SK-N-SH (cell line): ENCODE measurements at regions not wholly inside any gene's neighbourhood (a gene's known extent, or its start where the extent isn't known, plus 50 kb on each side); places are given as distances from the start of the nearest gene placed in this dataset.

ENCODE experiments used
- CTCF ChIA-PET: fragments of 300-600, 350-600 bp; formaldehyde crosslinking; extraction: SDS; loops from one replicate; lab custom pipeline; 2021; lab: Yijun Ruan, JAX
- POLR2A ChIA-PET: fragments of 350-600 bp; sonication (Branson Sonifier 250); formaldehyde crosslinking; extraction: SDS; loops from one replicate; lab custom pipeline; 2020; ENCODE audit warnings: antibody characterized with exemption, inconsistent platforms; lab: Yijun Ruan, JAX
- DNase-seq: peaks from one replicate; pipeline ENCODE4 v3.0.0; 2012
- H2AFZ ChIP-seq: fragments of 200-600 bp; sonication (generic); 2 replicates; pipeline ENCODE4 v1.8.1; 2016; ENCODE audit warnings: antibody characterized with exemption, mild to moderate bottlenecking, low read depth
- H3F3A ChIP-seq: fragments of 200-600 bp; sonication (generic); replicated peaks from 2 replicates; pipeline ENCODE3; 2016; ENCODE audit warnings: antibody characterized with exemption, mild to moderate bottlenecking; ENCODE audit not compliant: insufficient read depth
- H3K27ac ChIP-seq, 2 experiments: fragments of 200-500 bp in 1 of 2; fragments of 200-600 bp in 1 of 2; sonication (Bioruptor generic) in 1 of 2; sonication (generic), shearing (Covaris generic) in 1 of 2; 2 replicates each; pipeline versions ENCODE4 v1.5.1 to v1.6.1; 2014 to 2016; ENCODE audit warnings: low read depth in 2 of 2, inconsistent platforms in 1 of 2, low read length in 1 of 2, mild to moderate bottlenecking in 1 of 2, mixed read lengths in 1 of 2
- H3K27me3 ChIP-seq: fragments of 200-600 bp; sonication (generic), shearing (Covaris generic); 2 replicates; pipeline ENCODE4 v1.6.1; 2016; ENCODE audit warnings: mixed run types; ENCODE audit not compliant: insufficient read depth
- H3K36me3 ChIP-seq, 2 experiments: fragments of 200-500 bp in 1 of 2; fragments of 200-600 bp in 1 of 2; sonication (Bioruptor generic) in 1 of 2; sonication (generic) in 1 of 2; replicated peaks in 1 of 2; 2 replicates each; pipeline versions ENCODE3 to v1.5.1; 2014 to 2016; ENCODE audit warnings: low read length in 1 of 2, mild to moderate bottlenecking in 1 of 2; ENCODE audit not compliant: insufficient read depth in 2 of 2, control insufficient read depth in 1 of 2
- H3K4me1 ChIP-seq, 2 experiments: fragments of 200-500 bp in 1 of 2; fragments of 200-600 bp in 1 of 2; sonication (Bioruptor generic) in 1 of 2; sonication (generic), shearing (Covaris generic) in 1 of 2; 2 replicates each; pipeline versions ENCODE4 v1.5.1 to v1.6.1; 2014 to 2016; ENCODE audit warnings: low read depth in 1 of 2, low read length in 1 of 2, mixed run types in 1 of 2; ENCODE audit not compliant: insufficient read depth in 2 of 2, control insufficient read depth in 1 of 2
- H3K4me2 ChIP-seq: fragments of 200-600 bp; sonication (generic), shearing (Covaris generic); 2 replicates; pipeline ENCODE4 v1.6.1; 2017; ENCODE audit warnings: mixed run types
- H3K4me3 ChIP-seq, 2 experiments: fragments of 200-500 bp in 1 of 2; fragments of 200-600 bp in 1 of 2; sonication (Bioruptor generic) in 1 of 2; sonication (generic), shearing (Covaris generic) in 1 of 2; 2 replicates each; pipeline versions ENCODE4 v1.5.1 to v1.8.1; 2014 to 2016; ENCODE audit warnings: low read depth in 2 of 2, inconsistent platforms in 1 of 2, low read length in 1 of 2, mild to moderate bottlenecking in 1 of 2, mixed read lengths in 1 of 2, moderate library complexity in 1 of 2
- H3K79me2 ChIP-seq: fragments of 200-600 bp; sonication (generic); 2 replicates; pipeline ENCODE4 v1.8.1; 2017; ENCODE audit warnings: mild to moderate bottlenecking; ENCODE audit not compliant: insufficient read depth
- H3K9ac ChIP-seq: fragments of 200-600 bp; sonication (generic); 2 replicates; pipeline ENCODE4 v1.6.1; 2017; ENCODE audit warnings: mixed run types
- H3K9me2 ChIP-seq: fragments of 200-600 bp; sonication (generic); 2 replicates; pipeline ENCODE4 v1.6.1; 2017; ENCODE audit warnings: mixed run types
- H3K9me3 ChIP-seq: fragments of 200-600 bp; sonication (generic); 2 replicates; pipeline ENCODE4 v1.6.1; 2017; ENCODE audit warnings: mixed run types, mild to moderate bottlenecking, moderate library complexity
- H4K20me1 ChIP-seq: fragments of 200-600 bp; sonication (generic); 2 replicates; pipeline ENCODE4 v1.6.1; 2017; ENCODE audit warnings: mild to moderate bottlenecking, mixed run types; ENCODE audit not compliant: insufficient read depth
- CTCF ChIP-seq: fragments of 200-600 bp; sonication (generic); IDR thresholded peaks from 2 replicates; pipeline ENCODE4 v1.6.1; 2017; ENCODE audit warnings: antibody characterized with exemption, mild to moderate bottlenecking, moderate library complexity
- ELF1 ChIP-seq: IDR thresholded peaks from 2 replicates; pipeline ENCODE4 v1.4.0; 2012
- FOXJ3 ChIP-seq: sonication (generic); formaldehyde crosslinking; IDR thresholded peaks from 2 replicates; pipeline ENCODE4 v1.5.1; 2020; ENCODE audit warnings: mild to moderate bottlenecking, missing genetic modification reagents
- FOXM1 ChIP-seq: IDR thresholded peaks from 2 replicates; pipeline ENCODE4 v1.4.0; 2012; ENCODE audit warnings: low read depth, mild to moderate bottlenecking
- GATA2 ChIP-seq: sonication (generic); formaldehyde crosslinking; IDR thresholded peaks from 2 replicates; pipeline ENCODE4 v1.5.0; 2020; ENCODE audit warnings: mild to moderate bottlenecking, missing genetic modification reagents
- JUND ChIP-seq: IDR thresholded peaks from 2 replicates; pipeline ENCODE4 v1.4.0; 2012
- MAX ChIP-seq: IDR thresholded peaks from 2 replicates; pipeline ENCODE4 v1.4.0; 2012; ENCODE audit warnings: low read depth
- MXI1 ChIP-seq: IDR thresholded peaks from 2 replicates; pipeline ENCODE4 v1.6.1; 2012; ENCODE audit warnings: mild to moderate bottlenecking, low read depth, low read length, improper control_type of control experiment
- NRF1 ChIP-seq: IDR thresholded peaks from 2 replicates; pipeline ENCODE4 v1.6.1; 2012; ENCODE audit warnings: low read depth, mild to moderate bottlenecking, low read length
- PBX3 ChIP-seq: IDR thresholded peaks from 2 replicates; pipeline ENCODE4; 2012
- POLR2AphosphoS5 ChIP-seq: IDR thresholded peaks from 2 replicates; pipeline ENCODE4 v1.6.1; 2012; ENCODE audit warnings: low read depth, low read length
- RFX5 ChIP-seq: IDR thresholded peaks from 2 replicates; pipeline ENCODE4 v1.6.1; 2012; ENCODE audit warnings: mild to moderate bottlenecking, improper control_type of control experiment, low read length
- SIN3A ChIP-seq: IDR thresholded peaks from 2 replicates; pipeline ENCODE4 v1.6.1; 2012; ENCODE audit warnings: low read depth, mild to moderate bottlenecking, low read length, moderate library complexity, borderline replicate concordance
- SMC3 ChIP-seq: IDR thresholded peaks from 2 replicates; pipeline ENCODE4 v1.6.1; 2012; ENCODE audit warnings: low read depth, low read length, improper control_type of control experiment
- TEAD4 ChIP-seq: IDR thresholded peaks from 2 replicates; pipeline ENCODE4 v1.4.0; 2012; ENCODE audit warnings: mild to moderate bottlenecking, borderline replicate concordance; ENCODE audit not compliant: insufficient read depth
- USF2 ChIP-seq: fragments of 150-350 bp; IDR thresholded peaks from 2 replicates; pipeline ENCODE4 v1.6.1; 2017; ENCODE audit warnings: antibody characterized with exemption, low read length, low read depth, borderline replicate concordance
- YY1 ChIP-seq: IDR thresholded peaks from 2 replicates; pipeline ENCODE4 v1.4.0; 2012; ENCODE audit warnings: low read depth, mild to moderate bottlenecking
- WGBS: methylation state at CpG from one replicate; pipeline ENCODE4 v1.1.6; 2017; ENCODE audit warnings: low lambda C conversion rate; 5-methylcytosine and 5-hydroxymethylcytosine counted together

- TF ChIP-seq YY1 = no peak
- no peak for TF ChIP-seq GATA2 (CRISPR knock-in tag)
- no peak for TF ChIP-seq ELF1
- TF ChIP-seq RFX5 = no peak
- no peak for TF ChIP-seq FOXM1
Observed at GRCh38 chr9:13529321-13530104, 250.0 kb upstream of the MPDZ start (continued).

GRCh38 chr9:13524245-13524644 is 244.8 kb upstream of the MPDZ start:
- no peaks in the 10 kb centered on the region for H3K9me2 ChIP-seq
- no peak for DNase-seq
- 78% methylated on average over 9 of the region's 9 CpGs for WGBS
- TF ChIP-seq PBX3 (no peak), JUND (no peak), MAX (no peak), MXI1 (no peak), GATA2 (CRISPR knock-in tag) (no peak), NRF1 (no peak), CTCF (no peak), SIN3A (no peak), FOXJ3 (CRISPR knock-in tag) (no peak), SMC3 (no peak), TEAD4 (no peak), POLR2AphosphoS5 (no peak), USF2 (no peak)
- no peak overlapping the region for H3K9ac ChIP-seq
- ChIA-PET POLR2A (no interaction called here), CTCF (no interaction called here)
- H3K9me3 ChIP-seq = no peaks in the 10 kb centered on the region
- no peaks in the 10 kb centered on the region for H3K36me3 ChIP-seq
- no peaks in the 10 kb centered on the region for H3F3A ChIP-seq
- no peak overlapping the region for H3K4me3 ChIP-seq
- H3K4me1 ChIP-seq = no peaks in the 10 kb centered on the region
- no peak overlapping the region for H2AFZ ChIP-seq
- H3K27me3 ChIP-seq = no peaks in the 10 kb centered on the region
- no peak overlapping the region for H3K27ac ChIP-seq
- no peaks in the 10 kb centered on the region for H4K20me1 ChIP-seq
- H3K4me2 ChIP-seq = no peak overlapping the region
- no peaks in the 10 kb centered on the region for H3K79me2 ChIP-seq
